GM21526 (cell line): ENCODE measurements at regions not wholly inside any gene's neighbourhood (a gene's known extent, or its start where the extent isn't known, plus 50 kb on each side); places are given as distances from the start of the nearest gene placed in this dataset.

Experiments used
- ATAC-seq: cut with Tn5 transposase; IDR thresholded peaks from one replicate; pipeline ENCODE4 v1.9.1; 2021; ENCODE audit warnings: moderate library complexity; ENCODE audit not compliant: unreplicated experiment, low FRiP score

DNA sequence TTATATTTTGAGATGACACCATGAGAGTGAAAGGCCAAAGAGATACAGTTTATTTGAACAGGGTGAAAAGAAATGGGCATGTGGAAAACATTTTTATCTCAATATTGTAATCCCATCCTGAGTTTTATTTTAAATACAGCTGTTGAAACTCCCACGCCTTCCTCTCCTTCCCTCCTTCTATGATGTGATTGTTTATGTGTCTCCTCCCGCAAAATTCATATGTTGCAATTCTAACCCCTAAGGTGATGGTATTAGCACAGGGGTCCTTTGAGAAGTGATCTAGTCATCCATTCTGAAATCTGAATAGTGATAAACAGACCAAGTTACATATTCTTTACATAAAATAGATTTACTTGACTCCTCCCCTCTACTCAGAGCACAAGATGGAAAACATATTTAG lies 1275.4 kb upstream of the C9orf72 start:
- no peak for ATAC-seq

DNA sequence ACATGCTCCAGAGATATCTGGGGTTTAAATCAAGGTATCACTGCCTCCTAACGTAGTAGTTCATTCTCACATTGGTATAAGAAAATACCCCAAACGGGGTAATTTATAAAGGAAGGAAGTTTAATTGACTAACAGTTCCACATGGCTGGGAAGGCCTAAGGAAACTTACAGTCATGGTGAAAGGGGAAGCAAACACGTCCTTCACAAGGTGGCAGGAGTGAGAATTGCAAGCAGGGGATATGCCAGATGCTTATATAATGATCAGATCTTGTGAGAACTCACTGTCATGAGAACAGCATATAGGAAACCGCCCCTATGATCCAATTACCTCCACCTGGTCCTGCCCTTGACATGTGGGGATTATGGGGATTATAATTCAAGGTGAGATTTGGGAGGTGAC lies 1280.2 kb upstream of the C9orf72 start:
- ATAC-seq, result no peak

DNA sequence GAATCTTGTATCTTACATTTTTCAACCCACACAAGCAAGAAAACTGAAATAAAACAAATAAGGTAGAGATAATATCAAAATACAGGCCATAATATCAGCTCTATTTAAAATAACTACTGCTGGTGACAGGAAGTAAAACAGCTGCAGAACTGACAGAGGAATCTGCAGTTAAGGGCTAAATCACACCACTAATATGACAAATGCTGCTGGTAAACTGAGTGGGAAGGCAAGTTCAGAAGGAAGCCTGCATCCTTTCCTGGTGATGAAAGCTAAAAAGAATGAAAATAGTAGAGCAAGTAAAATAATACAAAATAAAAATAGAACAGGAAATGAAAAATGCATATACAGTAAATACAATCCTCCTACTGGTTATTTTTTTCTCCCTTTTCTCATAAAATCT lies 1293.7 kb upstream of the C9orf72 start:
- no peak for ATAC-seq

DNA sequence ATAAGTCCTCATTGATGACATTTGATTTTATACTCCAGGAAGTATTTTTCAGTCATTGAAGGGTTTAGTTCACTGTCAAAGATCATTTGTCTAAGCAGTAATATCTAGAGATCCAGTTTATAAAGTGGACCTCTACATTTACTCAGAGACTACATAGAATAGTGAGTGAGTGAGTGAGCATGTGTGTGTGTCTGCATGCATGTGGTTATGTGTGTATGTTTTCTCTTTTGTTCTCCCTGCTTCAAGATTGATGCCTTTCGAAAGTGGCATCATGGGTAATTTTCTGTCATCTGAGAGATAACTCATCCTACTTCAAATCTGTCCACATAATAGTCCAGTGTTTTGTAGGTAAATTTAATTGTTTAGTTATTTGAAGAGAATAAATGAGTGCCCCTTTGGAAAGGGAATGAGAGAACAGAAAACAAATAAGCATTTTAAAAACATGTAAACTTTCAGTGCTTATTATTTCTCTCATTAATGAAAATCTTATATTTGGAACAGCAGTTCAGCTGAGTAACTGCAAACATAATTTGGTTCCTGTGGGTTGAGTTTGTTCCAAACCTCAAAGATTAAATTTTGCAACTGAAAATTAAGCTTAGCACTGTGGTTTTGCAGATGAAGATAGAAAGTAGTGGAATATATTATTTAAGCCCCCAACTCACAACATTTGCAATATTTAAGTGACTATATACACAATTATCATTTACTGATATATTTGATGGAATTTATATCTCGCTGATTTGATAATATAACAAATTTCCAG lies 1295.1 kb upstream of the C9orf72 start:
- ATAC-seq, result no peak

DNA sequence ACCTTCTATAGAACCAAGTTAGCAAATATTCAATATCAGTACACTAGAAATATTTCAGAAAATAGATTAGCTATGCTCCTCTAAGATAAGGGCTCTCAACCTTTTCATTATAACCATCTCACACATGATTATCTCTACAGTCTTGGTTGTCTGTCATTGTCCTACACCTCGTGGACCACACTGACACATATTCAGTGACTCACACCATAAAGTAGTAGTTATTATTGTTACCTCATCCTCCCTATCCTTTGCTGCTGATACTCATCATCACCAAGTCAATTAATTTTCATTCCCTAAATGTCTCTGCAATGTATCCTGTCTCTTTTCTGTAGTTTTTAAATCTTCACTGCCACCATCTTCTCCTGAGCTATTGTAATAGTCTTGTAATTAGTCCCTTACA lies 1309.2 kb upstream of the C9orf72 start:
- ATAC-seq, result no peak

DNA sequence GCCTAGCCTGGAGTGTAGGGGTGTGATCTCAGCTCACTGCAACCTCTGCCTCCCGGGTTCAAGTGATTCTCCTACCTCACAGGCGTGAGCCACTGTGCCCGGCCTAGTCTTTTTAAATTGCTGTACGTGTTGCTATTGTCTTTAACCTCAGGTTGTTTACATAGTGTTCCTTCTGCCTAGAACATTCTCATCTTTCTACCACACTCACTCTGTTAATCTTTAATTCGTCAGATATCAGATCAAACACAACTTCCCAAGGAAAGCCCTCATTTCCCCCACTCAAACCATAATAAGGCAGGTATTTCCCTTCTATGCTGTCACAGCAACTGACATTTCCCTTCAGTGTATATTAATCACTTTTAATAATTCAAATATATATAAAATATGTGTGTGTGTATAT lies 1310.0 kb upstream of the C9orf72 start:
- no peak for ATAC-seq

DNA sequence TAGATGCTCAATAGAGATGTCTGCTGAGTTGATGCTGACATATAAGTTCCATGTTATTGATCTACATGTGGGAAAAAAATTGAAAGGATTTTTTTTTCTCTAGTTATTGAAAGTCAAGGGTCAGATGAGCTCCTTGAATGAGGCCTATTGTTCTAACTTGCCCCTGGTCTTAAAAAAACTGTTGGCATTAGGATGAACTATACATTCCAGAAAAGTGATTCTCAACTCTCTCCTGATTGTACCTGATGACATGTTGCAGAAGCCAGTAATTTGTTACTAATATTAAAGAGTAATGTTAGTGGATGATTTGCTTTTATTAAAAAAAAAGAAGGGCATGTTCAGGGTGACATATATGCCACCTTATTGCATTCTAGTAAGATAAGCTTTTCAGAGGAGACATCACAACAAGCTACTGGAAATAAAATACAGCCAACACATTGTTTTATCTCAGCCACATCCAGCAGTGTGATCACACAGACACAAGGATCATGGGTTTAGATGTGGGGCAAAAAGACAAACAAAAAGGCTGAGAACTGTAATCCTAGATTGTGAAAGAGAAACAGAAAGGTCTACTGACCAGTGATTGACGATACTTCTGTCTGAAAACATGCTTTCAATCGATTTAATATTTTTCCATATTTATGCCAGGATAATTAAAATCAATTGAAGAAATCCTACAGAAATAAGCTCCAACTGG lies 1314.1 kb upstream of the C9orf72 start:
- ATAC-seq, result no peak

DNA sequence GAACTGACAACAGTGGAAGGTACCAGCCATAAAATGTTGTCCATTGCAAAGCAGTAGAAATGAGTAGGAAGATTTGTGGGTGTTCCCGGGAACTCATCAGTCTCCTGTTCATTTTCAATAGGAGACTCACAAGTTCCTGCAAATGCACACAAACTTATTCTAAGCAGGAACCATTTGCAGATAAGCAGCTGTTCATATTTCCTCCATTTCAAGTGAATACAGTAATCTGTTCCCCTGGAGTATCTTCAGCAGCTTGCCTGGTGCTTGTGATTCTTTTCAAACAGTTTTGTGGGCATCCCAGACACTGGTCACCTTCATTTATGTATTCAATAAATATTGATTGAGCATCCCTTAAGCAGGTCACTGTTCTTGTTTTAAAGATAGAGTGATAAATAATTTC lies 1315.5 kb upstream of the C9orf72 start:
- no peak for ATAC-seq

DNA sequence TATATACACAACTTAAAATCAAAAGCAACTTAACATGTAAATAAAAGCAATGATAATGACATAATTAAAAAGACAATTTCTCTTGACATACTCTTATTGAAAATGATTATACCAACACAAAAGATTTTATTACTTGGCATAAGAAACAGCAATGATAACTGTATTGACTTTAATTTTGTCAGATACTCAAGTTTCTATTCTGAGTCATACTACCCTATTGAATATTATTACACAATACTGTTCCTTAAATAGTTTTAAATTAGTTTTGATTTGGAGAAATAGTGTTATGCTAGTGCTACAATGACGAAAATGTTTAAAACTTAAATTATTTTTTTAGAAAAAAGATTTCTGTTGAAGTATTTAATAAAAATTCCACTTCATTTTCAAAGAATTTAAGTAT lies 1319.3 kb upstream of the C9orf72 start:
- no peak for ATAC-seq

DNA sequence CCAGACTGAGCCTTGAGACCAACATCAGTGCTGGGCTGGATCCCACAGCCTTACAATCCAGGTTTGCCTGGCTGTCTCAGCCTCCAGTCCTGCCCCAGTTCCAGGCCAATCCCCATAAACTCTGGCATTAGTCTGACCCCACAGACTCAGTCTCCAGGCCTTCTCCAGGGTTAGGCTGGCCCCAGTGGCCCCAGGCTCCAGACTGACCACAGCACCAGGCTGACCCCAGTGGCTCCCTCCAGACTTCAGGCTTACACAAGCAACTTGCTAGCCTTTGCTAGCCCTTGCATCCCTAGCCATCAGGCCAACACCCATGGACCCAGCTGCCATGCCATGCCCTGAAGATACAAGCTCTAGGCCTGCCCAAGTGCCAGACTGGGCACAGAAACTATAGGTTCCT lies 1326.0 kb upstream of the C9orf72 start:
- ATAC-seq, result no peak

DNA sequence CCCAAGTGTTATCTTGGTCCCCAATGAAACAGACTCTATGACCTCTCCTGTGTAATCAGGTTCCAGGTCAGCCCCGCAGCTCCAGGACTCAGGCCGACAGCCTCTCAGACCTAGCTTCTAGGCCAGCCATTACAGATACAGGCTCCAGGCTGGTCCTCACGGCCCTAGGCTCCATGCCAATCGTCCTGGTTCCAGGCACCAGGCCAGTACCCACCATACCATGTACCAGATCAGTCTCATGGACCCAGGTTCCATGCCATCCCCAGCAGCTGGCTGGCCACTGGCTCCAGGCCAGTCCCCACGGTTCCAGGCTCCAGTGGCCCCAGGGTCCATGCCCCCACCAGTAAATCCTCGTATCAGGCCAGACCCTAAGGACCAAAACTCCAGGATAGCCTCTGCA lies 1326.6 kb upstream of the C9orf72 start:
- no peak for ATAC-seq

DNA sequence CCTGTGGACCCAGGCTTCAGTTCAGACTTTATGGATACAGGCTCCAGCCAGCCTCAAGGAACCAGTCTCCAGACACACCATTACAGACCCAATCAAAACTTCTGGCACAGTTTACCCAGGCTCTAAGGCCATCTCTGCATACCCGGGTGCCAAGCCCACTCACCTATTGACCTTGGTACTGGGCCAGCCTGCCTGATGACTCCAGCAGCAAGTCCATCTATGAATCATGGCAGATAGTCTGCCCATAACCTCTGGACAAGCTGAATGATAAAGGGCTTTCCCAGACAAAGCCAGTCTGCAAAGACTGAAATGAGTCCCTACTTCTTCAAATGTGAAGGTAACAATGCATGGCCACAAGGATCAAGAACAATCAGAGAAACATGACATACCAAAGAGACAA lies 1327.1 kb upstream of the C9orf72 start:
- no peak for ATAC-seq

DNA sequence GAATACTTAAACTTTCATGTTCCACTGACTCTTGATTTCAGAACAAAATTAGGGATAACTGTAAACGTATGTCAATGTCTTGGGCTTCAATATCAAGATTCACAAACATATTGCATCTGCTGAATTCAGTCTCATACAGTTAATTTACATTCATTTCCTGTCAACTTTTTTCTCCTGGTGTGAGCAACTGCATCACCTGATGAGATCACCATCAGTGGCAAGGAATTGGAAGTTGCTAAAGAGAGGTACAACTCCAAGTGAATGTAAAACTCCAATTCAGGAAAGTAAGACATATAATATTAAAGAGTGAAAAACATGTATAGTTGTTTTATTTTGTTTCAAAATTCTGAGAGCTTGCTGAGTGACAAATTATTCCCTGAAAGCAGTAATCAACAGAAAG lies 1336.2 kb upstream of the C9orf72 start:
- ATAC-seq, result no peak

DNA sequence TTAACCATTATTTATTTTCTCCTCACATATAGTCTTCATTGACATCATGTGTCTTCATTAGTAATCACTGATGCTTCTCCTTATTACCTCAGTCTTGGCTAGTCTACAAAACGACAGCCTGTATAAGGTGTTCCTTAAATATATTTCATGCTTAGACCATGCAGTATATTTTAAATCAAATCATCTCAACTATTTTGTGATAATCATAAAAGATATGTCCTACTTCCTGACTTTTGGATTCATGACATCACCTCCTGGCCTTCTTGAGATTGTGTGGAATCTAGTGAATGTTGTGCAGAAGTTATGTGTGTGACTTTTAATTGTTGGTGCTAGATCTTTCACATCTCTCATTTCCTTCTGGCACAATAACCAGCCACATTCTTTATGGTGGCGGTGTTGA lies 1339.3 kb upstream of the C9orf72 start:
- no peak for ATAC-seq

DNA sequence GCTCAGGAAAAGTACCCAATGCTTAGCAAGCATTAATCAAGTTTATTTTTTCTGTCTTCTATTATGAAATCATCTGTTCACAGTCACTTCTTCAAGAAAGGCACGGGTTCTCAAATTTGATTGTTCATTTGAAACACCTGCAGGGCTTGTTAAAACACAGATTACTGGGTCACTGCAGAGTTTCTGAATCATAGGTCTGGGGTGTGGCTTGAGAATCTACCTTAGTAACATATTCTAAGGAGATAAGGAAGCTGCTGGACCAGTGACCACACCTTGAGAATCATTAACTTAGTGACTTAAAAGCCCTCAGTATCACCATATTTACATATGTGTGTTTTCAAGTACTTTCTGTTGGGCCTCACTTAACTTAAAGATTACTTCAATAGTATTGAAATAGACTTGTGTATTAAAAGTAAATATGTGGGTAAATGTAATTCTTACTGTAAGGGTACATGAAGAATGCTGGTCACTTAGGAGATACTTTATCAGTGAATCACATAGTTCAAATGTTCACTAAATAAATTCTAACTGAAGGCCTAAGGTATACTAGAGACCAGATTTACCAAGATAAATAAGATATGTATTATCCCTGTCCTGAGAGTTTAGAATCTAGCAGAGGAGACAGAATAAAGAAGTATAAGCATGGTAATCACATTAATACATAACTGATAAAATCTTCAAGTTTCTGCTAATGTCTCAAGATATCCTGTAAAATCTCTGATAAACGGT lies 1342.1 kb upstream of the C9orf72 start:
- no peak for ATAC-seq

DNA sequence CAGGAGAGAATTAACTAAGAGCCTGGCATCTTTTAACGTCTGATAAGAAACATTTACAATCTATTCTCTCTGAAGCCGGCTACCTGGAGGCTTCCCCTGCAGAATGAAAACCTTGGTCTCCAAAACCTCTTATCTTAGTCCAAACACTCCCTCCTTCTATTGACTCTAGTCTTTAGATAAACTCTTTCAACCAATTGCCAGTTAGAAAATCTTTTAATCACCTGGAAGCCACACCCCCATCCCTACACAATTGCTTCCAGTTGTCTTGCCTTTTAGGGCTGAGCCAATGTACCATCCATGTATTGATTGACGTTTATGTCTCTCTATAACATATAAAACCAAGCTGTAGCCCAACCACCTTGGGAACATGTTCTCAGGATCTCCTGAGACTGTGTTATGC lies 1343.1 kb upstream of the C9orf72 start:
- ATAC-seq, result no peak

DNA sequence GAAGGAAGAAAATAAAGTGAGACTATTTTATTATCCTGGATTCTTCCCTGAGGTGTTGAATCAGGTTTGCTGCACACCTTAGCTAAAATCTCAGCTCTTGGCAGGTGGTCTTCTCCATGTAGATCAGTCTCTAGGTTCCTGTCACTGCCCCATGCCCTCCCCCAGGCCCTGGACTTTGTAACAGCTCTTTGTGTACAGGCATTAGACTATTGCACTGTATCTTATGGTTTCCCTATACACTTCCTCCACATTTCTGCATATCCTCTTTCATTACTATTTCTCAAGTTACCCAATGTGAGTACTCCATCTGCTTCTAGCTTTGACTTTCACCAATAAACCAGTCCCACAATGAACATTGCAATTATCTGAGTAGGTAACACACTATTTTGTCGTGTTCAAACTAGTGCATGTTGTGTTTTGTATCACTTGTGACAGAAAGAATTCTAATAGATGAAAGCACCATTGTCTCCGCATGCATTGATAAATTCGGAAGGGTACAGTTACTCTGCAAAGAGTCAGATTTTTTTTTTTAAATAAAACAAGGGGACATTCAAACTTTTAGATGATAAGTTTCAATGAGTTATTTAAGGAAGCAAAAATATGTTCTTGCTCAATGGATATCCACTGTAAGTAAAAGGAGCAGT lies 1348.7 kb upstream of the C9orf72 start:
- ATAC-seq, result no peak

DNA sequence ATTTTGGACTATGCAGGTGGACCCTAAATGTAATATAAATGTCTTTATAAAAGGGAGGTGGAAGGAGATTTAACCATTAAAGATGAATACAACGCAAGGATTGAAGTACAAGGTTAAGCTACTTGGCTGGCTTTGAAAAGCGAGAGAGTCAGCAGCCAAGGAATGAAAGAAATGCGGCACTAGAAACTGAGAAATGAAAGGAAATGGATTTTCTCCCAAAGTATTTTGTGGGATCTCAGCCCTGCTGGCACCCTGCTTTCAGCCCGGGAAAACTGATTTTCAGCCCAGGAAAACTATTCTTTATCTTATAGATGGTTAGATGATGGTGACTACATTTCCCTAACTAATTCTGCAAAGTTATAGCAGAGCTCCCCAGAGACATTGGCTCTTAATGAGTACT lies 1349.6 kb upstream of the C9orf72 start:
- ATAC-seq, result no peak

DNA sequence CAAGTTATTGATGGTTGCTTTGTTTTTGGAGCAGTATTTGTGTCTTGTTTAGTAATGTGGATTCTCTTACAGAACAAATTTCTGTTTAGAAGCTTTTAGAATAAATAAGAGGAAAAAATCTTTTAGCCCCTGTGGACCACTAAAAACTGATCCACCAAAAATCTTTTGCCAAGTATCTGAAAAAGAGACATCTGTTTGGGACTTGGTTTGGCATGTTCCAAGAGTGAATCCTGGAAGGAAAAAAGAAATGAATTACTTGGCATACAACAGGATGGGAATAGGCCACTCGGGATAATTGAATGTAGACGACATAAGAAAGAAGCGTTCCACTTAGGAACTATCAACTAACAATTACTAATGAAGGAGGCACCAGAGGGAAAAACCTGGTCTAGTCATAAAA lies 1350.1 kb upstream of the C9orf72 start:
- ATAC-seq, result no peak

DNA sequence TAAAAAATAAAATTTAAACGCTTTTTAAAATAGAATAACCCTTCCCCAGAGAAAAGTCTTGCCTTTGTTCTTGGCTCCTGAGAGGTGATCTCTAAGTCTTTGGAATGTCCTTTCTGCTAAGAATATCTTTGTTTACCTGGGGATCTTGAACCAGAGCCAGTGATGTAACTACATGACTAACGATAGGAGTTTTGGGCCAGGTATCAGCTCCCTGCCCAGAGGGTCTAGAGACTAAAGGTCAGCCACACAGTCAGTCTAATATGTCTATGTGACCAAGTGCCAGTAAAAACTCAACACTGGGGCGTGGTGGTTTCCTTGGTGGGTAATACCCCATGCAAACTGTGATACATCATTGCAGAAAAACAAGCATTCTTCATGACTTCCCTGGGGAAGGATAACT lies 1351.9 kb upstream of the C9orf72 start:
- ATAC-seq, result no peak

DNA sequence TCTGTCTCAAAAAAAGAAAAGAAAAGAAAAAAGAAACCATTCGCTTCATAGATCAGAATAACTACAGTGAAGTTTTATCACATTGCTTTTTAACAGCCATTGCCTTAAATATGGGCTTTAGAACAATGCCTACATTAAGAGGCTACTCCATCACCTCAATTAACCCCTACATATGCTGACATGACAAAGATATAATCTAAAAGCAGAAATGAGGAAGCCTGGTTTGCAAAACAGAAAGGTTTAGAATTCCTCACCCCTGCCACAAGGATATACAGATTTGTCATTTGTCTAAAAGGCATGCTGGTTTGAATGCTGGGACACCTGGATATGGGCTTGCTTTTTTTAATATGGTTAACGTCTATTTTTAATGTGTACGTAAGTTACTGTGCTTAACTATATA lies 1353.0 kb upstream of the C9orf72 start:
- ATAC-seq, result no peak
